ENCODE measurements at regions not wholly inside any gene's neighbourhood (a gene's known extent, or its start where the extent isn't known, plus 50 kb on each side); places are given as distances from the start of the nearest gene placed in this dataset.

- Histone ChIP-seq H3K27me3 (ENCODE audit: control insufficient read depth, insufficient read depth) (no peaks in the 10 kb centered on the region), H3K27ac (ENCODE audit: low read length) (no peak overlapping the region), H3K9me3 (ENCODE audit: control insufficient read depth, low read length) (no peaks in the 10 kb centered on the region), H3K4me3 (ENCODE audit: low read length) (no peak overlapping the region), H3K4me1 (ENCODE audit: control insufficient read depth, insufficient read depth, low read length) (no peaks in the 10 kb centered on the region)
- DNase-seq (no peak), ATAC-seq (no peak)
- intact Hi-C loops (cut with DNase I): no loop called here
- 70% methylated on average over 6 of the region's 6 CpGs for WGBS
These were observed 93.8 kb upstream of the ALX4 start for GRCh38 chr11:44403587-44404273.

- H3K9me3 ChIP-seq (ENCODE audit: control insufficient read depth, low read length): no peaks in the 10 kb centered on the region
- no peaks in the 10 kb centered on the region for H3K27me3 ChIP-seq (ENCODE audit: control insufficient read depth, insufficient read depth)
- DNase-seq (no peak), ATAC-seq (no peak)
- H3K4me1 ChIP-seq (ENCODE audit: control insufficient read depth, insufficient read depth, low read length): no peaks in the 10 kb centered on the region
- 82% methylated on average over 6 of the region's 6 CpGs for WGBS
- no peak overlapping the region for H3K4me3 ChIP-seq (ENCODE audit: low read length)
- H3K27ac ChIP-seq (ENCODE audit: low read length): no peak overlapping the region
- intact Hi-C loops (cut with DNase I): no loop called here
These were observed 94.4 kb upstream of the ALX4 start for GRCh38 chr11:44404301-44404700.

- no peaks in the 10 kb centered on the region for H3K4me1 ChIP-seq (ENCODE audit: control insufficient read depth, insufficient read depth, low read length)
- no peak overlapping the region for H3K27ac ChIP-seq (ENCODE audit: low read length)
- H3K27me3 ChIP-seq (ENCODE audit: control insufficient read depth, insufficient read depth): no peaks in the 10 kb centered on the region
- DNase-seq (no peak), ATAC-seq (no peak)
- no peak overlapping the region for H3K4me3 ChIP-seq (ENCODE audit: low read length)
- no peaks in the 10 kb centered on the region for H3K9me3 ChIP-seq (ENCODE audit: control insufficient read depth, low read length)
- intact Hi-C loops (cut with DNase I): no loop called here
- 78% methylated on average over 10 of the region's 10 CpGs for WGBS
These were observed 94.9 kb upstream of the ALX4 start for GRCh38 chr11:44404736-44405395.

GRCh38 chr11:44407211-44407996 is 97.5 kb upstream of the ALX4 start:
- H3K27ac ChIP-seq (ENCODE audit: low read length): no peak overlapping the region
- intact Hi-C loops (cut with DNase I): no loop called here
- no peaks in the 10 kb centered on the region for H3K4me1 ChIP-seq (ENCODE audit: control insufficient read depth, insufficient read depth, low read length)
- H3K9me3 ChIP-seq (ENCODE audit: control insufficient read depth, low read length): no peaks in the 10 kb centered on the region
- no peaks in the 10 kb centered on the region for H3K27me3 ChIP-seq (ENCODE audit: control insufficient read depth, insufficient read depth)
- H3K4me3 ChIP-seq (ENCODE audit: low read length): no peak overlapping the region
- WGBS: 76% methylated on average over 7 of the region's 7 CpGs
- DNase-seq (no peak), ATAC-seq (peak in 1 of 2 donors; percentile 46)

- WGBS: 44% methylated on average over 4 of the region's 4 CpGs
- intact Hi-C loops (cut with DNase I): no loop called here
- Histone ChIP-seq H3K4me1 (ENCODE audit: control insufficient read depth, insufficient read depth, low read length) (no peaks in the 10 kb centered on the region), H3K27me3 (ENCODE audit: control insufficient read depth, insufficient read depth) (no peaks in the 10 kb centered on the region), H3K4me3 (ENCODE audit: low read length) (no peak overlapping the region), H3K27ac (ENCODE audit: low read length) (no peak overlapping the region), H3K9me3 (ENCODE audit: control insufficient read depth, low read length) (no peaks in the 10 kb centered on the region)
- DNase-seq (no peak), ATAC-seq (no peak)
These were observed 98.2 kb upstream of the ALX4 start for GRCh38 chr11:44408141-44408540.

GRCh38 chr11:44408711-44409470 is 99.0 kb upstream of the ALX4 start:
- DNase-seq (no peak), ATAC-seq (no peak)
- Histone ChIP-seq H3K27ac (ENCODE audit: low read length) (no peak overlapping the region), H3K27me3 (ENCODE audit: control insufficient read depth, insufficient read depth) (no peaks in the 10 kb centered on the region), H3K4me1 (ENCODE audit: control insufficient read depth, insufficient read depth, low read length) (no peaks in the 10 kb centered on the region), H3K9me3 (ENCODE audit: control insufficient read depth, low read length) (no peaks in the 10 kb centered on the region), H3K4me3 (ENCODE audit: low read length) (no peak overlapping the region)
- intact Hi-C loops (cut with DNase I): no loop called here
- 85% methylated on average over 6 of the region's 6 CpGs for WGBS

GRCh38 chr11:44409558-44410236 is 99.8 kb upstream of the ALX4 start:
- 71% methylated on average over 9 of the region's 9 CpGs for WGBS

GRCh38 chr11:44416776-44417175 is 106.8 kb upstream of the ALX4 start:
- Histone ChIP-seq H3K9me3 (ENCODE audit: control insufficient read depth, low read length) (no peaks in the 10 kb centered on the region), H3K27ac (ENCODE audit: low read length) (no peak overlapping the region), H3K4me3 (ENCODE audit: low read length) (no peak overlapping the region), H3K4me1 (ENCODE audit: control insufficient read depth, insufficient read depth, low read length) (no peaks in the 10 kb centered on the region), H3K27me3 (ENCODE audit: control insufficient read depth, insufficient read depth) (no peaks in the 10 kb centered on the region)
- intact Hi-C loops (cut with DNase I): no loop called here
- no peak for ATAC-seq
- no peak for DNase-seq

More at GRCh38 chr11:44409558-44410236, 99.8 kb upstream of the ALX4 start:
- Histone ChIP-seq H3K4me3 (ENCODE audit: low read length) (no peak overlapping the region), H3K4me1 (ENCODE audit: control insufficient read depth, insufficient read depth, low read length) (no peaks in the 10 kb centered on the region), H3K27ac (ENCODE audit: low read length) (no peak overlapping the region), H3K9me3 (ENCODE audit: control insufficient read depth, low read length) (no peaks in the 10 kb centered on the region), H3K27me3 (ENCODE audit: control insufficient read depth, insufficient read depth) (no peaks in the 10 kb centered on the region)
- no peak for ATAC-seq
- intact Hi-C loops (cut with DNase I): no loop called here
- no peak for DNase-seq

- Histone ChIP-seq H3K4me1 (ENCODE audit: control insufficient read depth, insufficient read depth, low read length) (no peaks in the 10 kb centered on the region), H3K4me3 (ENCODE audit: low read length) (no peak overlapping the region), H3K27me3 (ENCODE audit: control insufficient read depth, insufficient read depth) (no peaks in the 10 kb centered on the region), H3K27ac (ENCODE audit: low read length) (no peak overlapping the region), H3K9me3 (ENCODE audit: control insufficient read depth, low read length) (no peaks in the 10 kb centered on the region)
- ATAC-seq (no peak), DNase-seq (no peak)
- intact Hi-C loops (cut with DNase I): no loop called here
- WGBS: 91% methylated on average over 7 of the region's 7 CpGs
These were observed 108.0 kb upstream of the ALX4 start for GRCh38 chr11:44417731-44418455.

- Histone ChIP-seq H3K27me3 (ENCODE audit: control insufficient read depth, insufficient read depth) (no peaks in the 10 kb centered on the region), H3K27ac (ENCODE audit: low read length) (no peak overlapping the region), H3K4me3 (ENCODE audit: low read length) (no peak overlapping the region), H3K9me3 (ENCODE audit: control insufficient read depth, low read length) (no peaks in the 10 kb centered on the region), H3K4me1 (ENCODE audit: control insufficient read depth, insufficient read depth, low read length) (no peaks in the 10 kb centered on the region)
- intact Hi-C loops (cut with DNase I): no loop called here
- ATAC-seq: no peak
- no peak for DNase-seq
- 89% methylated on average over 7 of the region's 7 CpGs for WGBS
These were observed 108.5 kb upstream of the ALX4 start for GRCh38 chr11:44418456-44418830.

Measured in right cardiac atrium (tissue), 5 donors.